Uterus (tissue), 2 donors: ENCODE measurements at regions not wholly inside any gene's neighbourhood (a gene's known extent, or its start where the extent isn't known, plus 50 kb on each side); places are given as distances from the start of the nearest gene placed in this dataset.

ENCODE experiments used
- CTCF ChIP-seq, 4 experiments: fragments of 200-600 bp in 2 of 4; fragments of 450-650 bp in 2 of 4; sonication (generic) in 2 of 4; IDR thresholded peaks; one replicate each; pipeline ENCODE4 v1.5.1; 2016 to 2019; ENCODE audit warnings: antibody characterized with exemption in 4 of 4, mild to moderate bottlenecking in 2 of 4, moderate library complexity in 1 of 4
- POLR2A ChIP-seq, 2 donors: fragments of 450-650 bp; IDR thresholded peaks; one replicate each; pipeline ENCODE4 v1.6.1; 2016; ENCODE audit warnings: antibody characterized with exemption in 2 of 2, mild to moderate bottlenecking in 1 of 2, moderate library complexity in 1 of 2

GRCh38 chr14:53209370-53209769 lies 56.2 kb upstream of the DDHD1 start:
- TF ChIP-seq CTCF (IDR thresholded peaks at IDR 0.05) (no peak), POLR2A (IDR thresholded peaks at IDR 0.05) (no peak)
